ENCODE measurements at regions not wholly inside any gene's neighbourhood (a gene's known extent, or its start where the extent isn't known, plus 50 kb on each side); places are given as distances from the start of the nearest gene placed in this dataset.

GRCh38 chr11:95373241-95373640 is 142.2 kb upstream of the SESN3 start:
- no peak for TF ChIP-seq CTCF (conservative IDR thresholded peaks at IDR 0.05; ENCODE audit: low read depth, low read length)
- TF ChIP-seq FOS (IDR thresholded peaks at IDR 0.05; ENCODE audit: low read depth, low read length): no peak
- no peak for TF ChIP-seq SMC3 (IDR thresholded peaks at IDR 0.05; ENCODE audit: low read depth, low read length)
- no peak for TF ChIP-seq RAD21 (IDR thresholded peaks at IDR 0.05; ENCODE audit: low read length)
- no peak for TF ChIP-seq MAFK (IDR thresholded peaks at IDR 0.05; ENCODE audit: low read depth, low read length)
- TF ChIP-seq CEBPB (IDR thresholded peaks at IDR 0.05; ENCODE audit: low read depth, low read length): no peak
- no peak for TF ChIP-seq USF2 (IDR thresholded peaks at IDR 0.05; ENCODE audit: low read depth, low read length)
- no peak for TF ChIP-seq BHLHE40 (IDR thresholded peaks at IDR 0.05; ENCODE audit: low read depth, low read length)
- TF ChIP-seq CHD1 (IDR thresholded peaks at IDR 0.05; ENCODE audit: low read depth, low read length): no peak
- TF ChIP-seq MXI1 (IDR thresholded peaks at IDR 0.05; ENCODE audit: borderline replicate concordance, low read depth, low read length): no peak
- no peak for TF ChIP-seq RFX5 (IDR thresholded peaks at IDR 0.05; ENCODE audit: low read depth, low read length)

All from IMR-90 (cell line).